HAP-1 (cell line): ENCODE measurements at regions not wholly inside any gene's neighbourhood (a gene's known extent, or its start where the extent isn't known, plus 50 kb on each side); places are given as distances from the start of the nearest gene placed in this dataset.
"Not testable (repeated sequence)": the region's sequence is repeated elsewhere in the genome, so short reads cannot be mapped to it uniquely, and the experiment has no call there.

Source experiments
- DNase-seq, 2 experiments: peaks; one replicate each; pipeline ENCODE4 v3.0.0-alpha.2; 2016 to 2020; ENCODE audit warnings: low spot score in 2 of 2
- H3K27me3 ChIP-seq: fragments of 250-450 bp; sonication (Bioruptor Pico); 2 replicates; pipeline ENCODE4 v1.5.1; 2020; ENCODE audit warnings: low read depth, mild to moderate bottlenecking, moderate library complexity
- H3K36me3 ChIP-seq: fragments of 250-450 bp; sonication (Bioruptor Pico); replicated peaks from 2 replicates; pipeline ENCODE4 v1.5.1; 2020; ENCODE audit warnings: mild to moderate bottlenecking
- H3K4me1 ChIP-seq: fragments of 250-450 bp; sonication (Bioruptor Pico); 2 replicates; pipeline ENCODE4 v1.5.1; 2020; ENCODE audit warnings: mild to moderate bottlenecking
- H3K4me3 ChIP-seq: fragments of 250-450 bp; sonication (Bioruptor Pico); 2 replicates; pipeline ENCODE4 v1.5.1; 2020; ENCODE audit warnings: mild to moderate bottlenecking, moderate library complexity
- H3K9me3 ChIP-seq: fragments of 250-450 bp; sonication (Bioruptor Pico); 2 replicates; pipeline ENCODE4 v1.5.1; 2020; ENCODE audit warnings: mild to moderate bottlenecking, moderate library complexity
- in situ Hi-C: fragments of 300-500 bp; cut with MboI; formaldehyde crosslinking; loops from 3 replicates; pipeline ENCODE4 v1.14.3; 2020; ENCODE audit warnings: low sequenced_read_pairs, inconsistent platforms, mixed read lengths

DNA sequence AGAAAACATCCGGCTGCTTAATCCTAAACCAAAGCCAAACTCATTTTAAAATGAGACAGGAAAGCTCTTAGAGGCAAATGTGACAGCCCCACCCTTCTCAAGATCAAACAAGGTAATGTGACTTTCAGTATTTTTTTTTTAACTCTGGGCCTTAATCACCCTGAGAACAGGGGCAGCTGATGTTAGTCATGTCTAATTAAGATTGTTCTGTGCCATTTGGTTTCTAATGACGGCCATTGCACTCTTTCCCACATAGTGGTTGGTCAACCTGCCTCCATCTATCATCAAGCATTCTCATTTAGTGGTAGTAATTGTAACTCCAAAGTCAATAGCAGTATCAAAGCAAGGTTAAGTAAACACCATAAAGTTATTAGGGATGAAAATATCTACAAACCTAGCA lies 191.6 kb upstream of the EXOC2 start:
- no peak for DNase-seq
- Histone ChIP-seq H3K4me1 (no peaks in the 10 kb centered on the region), H3K9me3 (no peaks in the 10 kb centered on the region), H3K27me3 (no peaks in the 10 kb centered on the region), H3K36me3 (no peaks in the 10 kb centered on the region), H3K4me3 (no peak overlapping the region)
- in situ Hi-C loops: no loop called here

DNA sequence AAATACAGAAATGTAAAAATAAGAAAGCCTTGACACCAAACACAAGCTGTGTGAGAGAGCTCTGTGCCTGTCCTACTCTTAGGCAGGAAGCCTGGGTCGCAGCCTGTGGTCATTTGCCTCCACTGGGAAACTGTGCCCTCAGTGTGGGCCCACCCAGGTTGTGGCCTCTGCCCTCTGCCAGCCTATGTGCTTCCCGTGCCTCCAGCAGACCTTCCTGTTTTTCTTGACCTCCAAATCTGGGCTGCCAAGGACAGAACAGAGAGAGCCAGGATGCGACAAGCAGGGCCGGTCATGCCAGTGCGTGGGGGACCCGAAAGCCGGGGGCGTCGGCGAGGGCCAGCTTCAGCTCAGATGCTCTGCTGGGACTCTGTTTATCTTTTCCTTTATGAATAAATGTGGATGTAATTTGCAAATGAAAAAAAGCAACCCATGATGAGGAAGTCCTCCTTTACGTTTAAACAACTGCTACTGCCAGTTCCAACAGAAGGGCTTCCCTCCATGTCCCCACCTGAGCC lies 189.2 kb upstream of the EXOC2 start:
- Histone ChIP-seq H3K4me3 (no peak overlapping the region), H3K9me3 (no peaks in the 10 kb centered on the region), H3K4me1 (no peaks in the 10 kb centered on the region), H3K36me3 (no peaks in the 10 kb centered on the region), H3K27me3 (no peaks in the 10 kb centered on the region)
- no peak for DNase-seq
- in situ Hi-C loops: no loop called here

- Histone ChIP-seq H3K4me1 (no peaks in the 10 kb centered on the region), H3K27me3 (no peaks in the 10 kb centered on the region), H3K36me3 (no peaks in the 10 kb centered on the region), H3K4me3 (no peak overlapping the region), H3K9me3 (no peaks in the 10 kb centered on the region)
- no peak for DNase-seq
- in situ Hi-C loops: no loop called here
Measured at GRCh38 chr6:878179-878578, 185.2 kb upstream of the EXOC2 start.

GRCh38 chr6:875012-875411 lies 182.1 kb upstream of the EXOC2 start:
- in situ Hi-C loops: no loop called here
- Histone ChIP-seq H3K9me3 (no peaks in the 10 kb centered on the region), H3K27me3 (no peaks in the 10 kb centered on the region), H3K36me3 (no peaks in the 10 kb centered on the region), H3K4me3 (no peak overlapping the region), H3K4me1 (no peaks in the 10 kb centered on the region)
- no peak for DNase-seq

- no peaks in the 10 kb centered on the region for H3K4me1 ChIP-seq
- H3K36me3 ChIP-seq: no peaks in the 10 kb centered on the region
- in situ Hi-C loops: no loop called here
- H3K9me3 ChIP-seq: no peaks in the 10 kb centered on the region
- no peak overlapping the region for H3K4me3 ChIP-seq
- no peak for DNase-seq
- H3K27me3 ChIP-seq: no peaks in the 10 kb centered on the region
Measured at GRCh38 chr6:872570-873125, 179.7 kb upstream of the EXOC2 start.

DNA sequence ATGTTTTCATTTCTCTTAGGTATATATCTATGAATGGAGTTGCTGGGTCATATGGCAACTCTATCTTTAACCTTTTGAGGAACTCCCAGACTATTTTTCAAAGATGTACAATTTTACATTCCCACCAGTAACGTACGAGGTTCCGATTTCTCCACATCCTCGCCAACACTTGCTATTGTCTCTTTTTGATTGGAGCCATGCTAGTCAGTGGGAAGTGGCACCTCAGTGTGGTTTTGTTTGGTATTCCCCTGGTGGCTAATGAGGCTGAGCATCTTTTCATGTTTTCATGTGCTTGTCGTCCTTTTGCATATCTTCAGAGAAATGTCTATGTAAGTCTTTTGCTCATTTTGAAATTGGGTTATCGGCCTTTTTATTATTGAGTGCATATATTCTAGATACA lies 178.6 kb upstream of the EXOC2 start:
- Histone ChIP-seq H3K36me3 (no peaks in the 10 kb centered on the region), H3K4me1 (no peaks in the 10 kb centered on the region), H3K27me3 (no peaks in the 10 kb centered on the region), H3K9me3 (no peaks in the 10 kb centered on the region), H3K4me3 (no peak overlapping the region)
- in situ Hi-C loops: no loop called here
- DNase-seq: no peak

GRCh38 chr6:870096-870495 lies 177.2 kb upstream of the EXOC2 start:
- Histone ChIP-seq H3K9me3 (no peaks in the 10 kb centered on the region), H3K36me3 (no peaks in the 10 kb centered on the region), H3K4me1 (no peaks in the 10 kb centered on the region), H3K4me3 (no peak overlapping the region), H3K27me3 (no peaks in the 10 kb centered on the region)
- in situ Hi-C loops: no loop called here
- DNase-seq: no peak

- no peaks in the 10 kb centered on the region for H3K36me3 ChIP-seq
- H3K9me3 ChIP-seq: no peaks in the 10 kb centered on the region
- H3K27me3 ChIP-seq: peaks cover 8% of the 10 kb centered on the region; the same call in 1 of the 2 replicates
- DNase-seq: no peak
- no peaks in the 10 kb centered on the region for H3K4me1 ChIP-seq
- no peak overlapping the region for H3K4me3 ChIP-seq
- in situ Hi-C loops: no loop called here
Measured at GRCh38 chr6:868201-868600, 175.3 kb upstream of the EXOC2 start.

DNA sequence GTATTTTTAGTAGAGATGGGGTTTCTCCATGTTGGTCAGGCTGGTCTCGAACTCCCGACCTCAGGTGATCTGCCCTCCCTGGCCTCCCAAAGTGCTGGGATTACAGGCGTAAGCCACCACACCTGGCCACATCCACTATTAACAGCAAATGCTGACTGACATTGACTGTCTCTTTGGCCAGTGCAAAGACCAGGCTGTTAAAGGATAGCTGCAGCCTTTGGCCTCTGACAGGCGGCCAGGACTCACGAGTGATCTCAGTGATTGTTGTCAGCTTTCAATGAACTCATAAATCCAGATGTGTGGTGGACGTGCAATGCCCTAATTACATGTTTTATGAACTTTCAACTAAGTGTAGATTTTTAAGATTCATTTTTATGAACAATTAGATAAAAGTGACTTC lies 174.4 kb upstream of the EXOC2 start:
- DNase-seq: no peak
- no peak overlapping the region for H3K4me3 ChIP-seq
- H3K4me1 ChIP-seq: no peaks in the 10 kb centered on the region
- peaks cover 8% of the 10 kb centered on the region; the same call in 1 of the 2 replicates for H3K27me3 ChIP-seq
- H3K36me3 ChIP-seq: no peaks in the 10 kb centered on the region
- in situ Hi-C loops: no loop called here
- no peaks in the 10 kb centered on the region for H3K9me3 ChIP-seq

- DNase-seq: no peak
- H3K4me3 ChIP-seq: no peak overlapping the region
- in situ Hi-C loops: no loop called here
- H3K4me1 ChIP-seq: no peaks in the 10 kb centered on the region
- no peaks in the 10 kb centered on the region for H3K36me3 ChIP-seq
- peaks cover 11% of the 10 kb centered on the region for H3K27me3 ChIP-seq
- no peaks in the 10 kb centered on the region for H3K9me3 ChIP-seq
Measured at GRCh38 chr6:866316-866715, 173.4 kb upstream of the EXOC2 start.

DNA sequence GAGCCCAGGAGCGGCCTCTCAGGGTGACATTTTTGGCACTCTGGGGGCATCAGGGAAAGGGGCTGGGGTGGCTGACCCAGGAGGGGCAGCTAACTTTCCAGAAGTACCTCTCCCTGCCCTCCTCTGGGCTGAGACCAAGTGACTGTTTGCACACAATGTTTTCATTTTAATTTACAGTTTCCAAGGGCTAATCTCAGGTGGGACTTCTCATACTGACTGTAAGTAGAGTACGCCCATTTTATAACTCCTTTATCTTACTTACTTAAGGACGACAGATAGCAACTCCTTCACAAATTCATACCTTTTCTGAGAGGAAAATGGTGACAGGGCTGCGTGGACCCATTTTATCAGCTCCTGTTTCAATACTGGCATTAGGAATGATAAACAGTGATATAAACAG lies 172.9 kb upstream of the EXOC2 start:
- in situ Hi-C loops: no loop called here
- no peak overlapping the region for H3K4me3 ChIP-seq
- DNase-seq: no peak
- H3K4me1 ChIP-seq: no peaks in the 10 kb centered on the region
- H3K36me3 ChIP-seq: no peaks in the 10 kb centered on the region
- no peaks in the 10 kb centered on the region for H3K9me3 ChIP-seq
- peaks cover 16% of the 10 kb centered on the region for H3K27me3 ChIP-seq

DNA sequence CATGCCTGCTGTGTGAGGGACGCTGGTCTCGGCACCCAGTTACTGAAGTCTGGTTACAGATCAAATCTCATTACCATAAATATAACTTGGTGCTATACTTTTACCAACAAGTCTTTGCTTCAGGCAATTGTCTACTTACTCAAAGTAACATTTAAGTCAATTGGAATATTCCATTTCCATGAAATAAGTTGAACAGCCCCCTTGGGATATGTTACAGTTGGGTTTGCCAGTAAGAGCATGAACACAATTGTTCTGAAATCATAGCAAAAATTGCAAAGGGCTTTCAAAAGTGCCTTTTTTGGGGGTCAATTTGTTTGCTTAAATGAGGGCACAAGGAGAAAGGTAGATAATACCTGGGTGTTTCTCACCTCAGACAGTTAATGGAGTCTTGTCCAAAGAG lies 170.9 kb upstream of the EXOC2 start:
- in situ Hi-C loops: no loop called here
- no peak for DNase-seq
- H3K4me1 ChIP-seq: no peaks in the 10 kb centered on the region
- H3K4me3 ChIP-seq: no peak overlapping the region
- peaks cover 18% of the 10 kb centered on the region for H3K27me3 ChIP-seq
- H3K36me3 ChIP-seq: no peaks in the 10 kb centered on the region
- H3K9me3 ChIP-seq: no peaks in the 10 kb centered on the region

DNA sequence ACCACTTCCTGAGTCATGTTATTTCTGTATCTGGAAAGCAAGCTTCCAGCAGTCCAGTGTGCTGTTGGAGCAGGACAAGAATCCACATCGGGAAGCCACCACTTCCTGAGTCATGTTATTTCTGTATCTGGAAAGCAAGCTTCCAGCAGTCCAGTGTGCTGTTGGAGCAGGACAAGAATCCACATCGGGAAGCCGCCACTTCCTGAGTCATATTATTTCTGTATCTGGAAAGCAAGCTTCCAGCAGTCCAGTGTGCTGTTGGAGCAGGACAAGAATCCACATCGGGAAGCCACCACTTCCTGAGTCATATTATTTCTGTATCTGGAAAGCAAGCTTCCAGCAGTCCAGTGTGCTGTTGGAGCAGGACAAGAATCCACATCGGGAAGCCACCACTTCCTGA lies 170.2 kb upstream of the EXOC2 start:
- H3K4me3 ChIP-seq, in situ Hi-C loops, H3K9me3 ChIP-seq, H3K36me3 ChIP-seq, H3K4me1 ChIP-seq, DNase-seq: not testable (repeated sequence)
- peaks cover 18% of the 10 kb centered on the region for H3K27me3 ChIP-seq

GRCh38 chr6:859936-860335 lies 167.0 kb upstream of the EXOC2 start:
- Histone ChIP-seq H3K4me3 (no peak overlapping the region), H3K9me3 (no peaks in the 10 kb centered on the region), H3K27me3 (peaks cover 18% of the 10 kb centered on the region), H3K36me3 (no peaks in the 10 kb centered on the region), H3K4me1 (no peaks in the 10 kb centered on the region)
- in situ Hi-C loops: no loop called here
- no peak for DNase-seq
